NOMO-1 (cell line): ENCODE measurements at regions not wholly inside any gene's neighbourhood (a gene's known extent, or its start where the extent isn't known, plus 50 kb on each side); places are given as distances from the start of the nearest gene placed in this dataset.

Experiments used
- DNase-seq, 2 experiments: peaks; one replicate each; lab custom pipeline; 2025; ENCODE audit not compliant: unreplicated experiment in 2 of 2; lab: John Stamatoyannopoulos, UW

DNA sequence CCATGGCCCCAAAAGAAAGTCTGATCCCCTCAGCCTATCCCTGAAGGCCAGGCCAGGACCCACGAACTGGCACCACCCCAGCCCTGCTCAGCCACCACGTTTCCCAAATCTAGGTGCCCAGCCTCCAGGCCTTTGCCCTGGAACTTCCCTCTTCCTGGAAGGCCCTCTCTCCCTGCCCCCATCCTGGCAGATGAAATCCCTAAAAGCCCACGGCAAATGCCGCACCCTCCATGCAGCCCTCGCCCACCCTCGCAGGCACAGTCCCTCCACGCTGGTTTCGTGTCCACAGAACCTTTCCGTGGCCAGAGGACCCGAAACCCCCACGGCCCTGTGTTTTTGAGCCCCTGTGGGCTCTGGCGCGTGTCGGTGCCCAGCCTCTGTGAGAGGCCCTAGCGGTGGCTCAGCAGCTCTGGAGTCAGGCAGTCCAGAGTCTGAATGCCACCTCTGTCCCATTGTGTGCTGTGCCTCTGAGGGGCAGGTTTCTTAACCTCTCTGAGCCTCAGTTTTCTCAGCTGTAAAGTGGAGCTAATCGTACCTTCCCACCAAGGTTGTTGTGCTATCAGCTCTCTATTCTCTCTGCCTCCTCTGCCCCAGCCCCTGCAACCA, 138.5 kb upstream of the IQSEC1 start:
- no peak for DNase-seq

DNA sequence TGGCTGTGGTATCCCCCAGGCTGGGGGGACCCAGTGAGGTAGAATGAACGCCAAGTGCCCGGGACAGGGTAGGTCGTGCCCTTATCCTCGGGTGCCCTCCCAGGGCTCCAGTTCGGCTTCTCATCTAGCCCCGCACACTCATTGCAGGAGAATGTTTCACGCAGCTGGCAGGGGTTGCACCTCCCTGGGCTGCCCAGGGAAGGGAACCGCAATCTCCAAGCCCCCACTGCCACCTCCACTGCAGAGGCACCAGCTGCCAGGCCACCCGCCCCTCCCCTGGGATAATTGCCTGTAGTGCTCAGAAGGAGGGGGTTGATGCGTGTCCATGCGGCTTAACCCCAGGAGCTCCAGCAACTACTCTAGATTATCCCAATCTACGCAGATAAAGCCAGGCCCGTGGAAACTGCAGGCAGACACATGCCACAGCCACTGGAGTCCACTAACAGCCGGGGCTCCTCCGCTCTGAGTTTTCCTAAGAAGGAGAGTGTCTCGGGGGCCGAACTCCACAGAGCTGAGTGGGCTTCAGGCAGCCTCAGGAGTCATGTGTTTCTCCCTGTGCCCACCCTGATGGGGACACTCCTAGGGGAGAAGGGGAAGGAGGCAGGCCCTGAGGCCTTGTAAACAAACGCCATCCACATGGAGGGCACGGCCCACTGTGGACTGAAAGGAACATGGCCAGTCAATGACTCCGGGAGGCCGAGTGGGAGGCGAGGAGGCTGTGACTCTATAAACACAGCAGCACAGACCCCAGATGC, 137.2 kb upstream of the IQSEC1 start:
- DNase-seq, result no peak

DNA sequence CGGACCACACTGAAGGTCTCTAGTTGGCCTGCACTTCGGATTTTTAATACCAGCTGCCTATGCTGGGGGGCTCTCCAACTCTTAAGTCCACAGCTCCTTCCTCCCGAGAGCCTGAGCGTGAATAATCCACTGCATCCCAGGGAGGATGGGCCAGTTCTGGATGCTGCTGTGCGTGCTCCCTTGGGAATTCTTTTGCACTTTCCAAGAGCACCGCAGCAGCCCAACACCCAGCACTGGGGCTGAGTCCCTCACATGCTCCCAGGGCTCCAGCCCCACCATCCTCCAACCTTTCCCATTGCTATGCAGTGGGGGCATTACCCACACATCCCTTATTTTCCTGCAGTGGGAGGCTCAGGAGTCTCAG, 136.4 kb upstream of the IQSEC1 start:
- DNase-seq, result no peak

DNA sequence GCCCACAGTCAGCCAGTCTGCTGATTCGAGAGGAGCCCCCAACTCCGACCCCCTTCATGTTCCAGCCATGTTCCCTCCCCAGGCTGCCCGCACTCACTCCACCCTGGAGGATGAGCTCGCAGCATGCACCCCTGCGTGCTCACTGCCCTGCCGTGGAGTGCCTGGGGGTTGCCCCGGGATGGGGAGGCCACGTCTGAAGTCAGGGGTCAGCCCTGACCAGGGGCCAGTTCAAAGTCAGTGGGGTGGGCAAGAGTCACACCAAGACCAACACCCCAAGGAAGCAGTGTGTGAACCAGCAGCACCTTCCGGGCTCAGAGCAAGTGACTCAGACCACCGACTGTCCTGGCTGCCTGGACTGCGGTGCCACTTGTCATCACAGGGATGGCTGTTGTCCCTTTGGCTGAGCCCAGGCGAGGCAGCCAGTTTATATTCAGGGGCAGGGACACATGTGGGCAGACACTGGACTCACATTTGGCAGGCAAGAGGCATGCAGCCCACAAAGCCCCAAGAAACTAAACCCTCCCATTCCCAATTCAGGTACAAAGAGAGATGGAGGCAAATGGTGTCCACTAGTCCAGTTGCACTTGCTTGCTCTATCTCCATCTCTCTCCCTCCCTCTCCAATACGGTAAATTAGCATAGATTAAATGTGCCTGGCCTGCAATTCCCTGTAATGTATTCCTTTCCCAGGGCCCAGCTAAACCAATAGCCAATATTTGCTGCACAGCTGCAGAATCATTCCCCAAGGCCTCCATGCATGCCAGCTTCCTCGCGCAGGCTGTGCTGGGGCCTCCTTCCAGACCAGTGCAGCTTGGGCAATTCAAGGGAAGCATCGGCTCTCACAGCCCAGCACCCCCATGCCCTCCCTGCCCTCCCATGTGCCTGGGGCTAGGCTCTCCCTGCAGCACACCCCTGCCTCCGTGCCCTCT, 135.7 kb upstream of the IQSEC1 start:
- no peak for DNase-seq

DNA sequence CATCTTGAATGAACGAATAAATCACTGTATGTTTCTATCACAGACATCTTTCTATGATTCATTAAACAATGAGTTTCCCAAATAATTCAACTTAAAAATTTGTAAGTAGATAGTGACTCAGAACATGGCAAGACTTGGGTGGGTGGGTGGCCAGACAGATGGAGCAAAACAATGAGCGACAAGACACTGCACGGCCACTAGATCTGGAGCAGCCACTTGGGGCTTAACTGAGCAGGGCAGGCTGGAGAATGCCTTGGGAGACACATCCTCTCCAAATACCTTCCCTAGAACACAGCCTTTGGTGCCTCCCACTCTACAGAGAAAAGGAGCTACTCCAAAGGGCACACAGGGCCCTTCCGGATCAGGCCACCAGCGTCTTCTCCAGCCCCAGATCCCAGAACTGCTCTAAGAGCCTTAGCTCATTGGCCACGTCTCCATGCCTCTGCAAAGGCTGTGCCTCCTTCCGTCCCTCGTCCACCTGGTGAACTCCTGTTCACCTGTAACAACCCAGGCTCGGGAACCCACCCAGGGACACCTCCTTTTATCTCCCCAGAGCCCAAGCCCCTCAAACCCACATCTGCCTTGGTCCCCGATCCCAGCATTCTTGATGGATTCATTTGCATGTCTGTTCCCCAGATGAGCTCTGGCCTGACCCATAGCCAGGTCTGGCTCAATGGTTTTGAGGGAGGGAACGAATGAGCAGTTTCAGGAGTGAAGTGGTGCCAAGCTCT, 134.9 kb upstream of the IQSEC1 start:
- no peak for DNase-seq

DNA sequence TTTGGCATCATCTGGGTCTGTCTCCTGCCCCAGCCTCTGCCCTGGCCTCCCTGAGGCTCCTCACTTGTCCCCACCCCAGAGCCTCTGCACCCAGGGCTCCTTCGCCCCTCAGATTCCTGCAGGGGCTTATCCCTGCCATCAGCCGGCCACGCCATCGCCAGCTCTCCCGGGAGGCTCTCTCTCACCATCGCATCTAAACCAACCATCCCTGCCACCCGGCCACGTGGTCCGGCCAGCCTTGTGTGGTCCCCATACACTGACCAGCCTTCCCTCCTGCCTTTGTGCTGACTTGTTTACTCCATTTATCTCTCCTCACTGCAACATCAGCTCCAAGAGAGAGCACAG, 134.3 kb upstream of the IQSEC1 start:
- no peak for DNase-seq

DNA sequence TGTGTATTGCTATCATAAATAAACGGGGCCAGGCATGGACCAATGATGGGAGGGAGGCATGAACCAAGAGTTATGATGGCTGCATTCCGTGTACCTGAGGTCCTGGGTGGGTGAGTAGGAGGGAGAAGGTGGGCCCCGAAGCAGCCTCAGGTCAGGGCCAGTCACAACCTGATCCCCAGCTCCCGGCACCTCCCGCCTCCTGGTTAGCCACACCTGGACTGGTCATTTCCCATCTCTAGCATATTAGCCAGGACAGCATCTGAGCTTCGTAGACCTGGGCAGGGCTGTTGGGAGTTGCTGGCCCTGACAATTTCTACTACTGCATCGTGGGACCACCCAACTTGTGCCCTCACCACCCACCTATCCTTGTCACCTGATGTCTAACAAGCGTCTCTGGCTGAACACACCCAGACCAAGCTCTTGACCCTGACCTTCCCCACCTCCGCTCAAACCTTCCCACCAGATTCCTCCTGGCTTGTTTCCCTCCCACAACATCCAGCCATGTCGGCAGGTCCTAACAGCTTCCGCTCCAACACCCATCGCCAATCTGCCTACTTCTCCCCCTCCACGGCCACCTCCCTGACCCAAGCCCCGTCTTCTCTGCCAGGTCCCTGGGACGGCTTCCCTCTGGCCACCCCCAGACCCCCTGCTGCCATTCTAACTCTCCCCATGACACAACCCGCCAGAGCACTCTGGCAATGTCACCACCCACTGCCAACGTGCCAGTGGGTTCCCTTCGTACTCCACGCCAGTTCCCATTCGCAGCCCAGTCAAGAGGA, 133.8 kb upstream of the IQSEC1 start:
- DNase-seq, result no peak

DNA sequence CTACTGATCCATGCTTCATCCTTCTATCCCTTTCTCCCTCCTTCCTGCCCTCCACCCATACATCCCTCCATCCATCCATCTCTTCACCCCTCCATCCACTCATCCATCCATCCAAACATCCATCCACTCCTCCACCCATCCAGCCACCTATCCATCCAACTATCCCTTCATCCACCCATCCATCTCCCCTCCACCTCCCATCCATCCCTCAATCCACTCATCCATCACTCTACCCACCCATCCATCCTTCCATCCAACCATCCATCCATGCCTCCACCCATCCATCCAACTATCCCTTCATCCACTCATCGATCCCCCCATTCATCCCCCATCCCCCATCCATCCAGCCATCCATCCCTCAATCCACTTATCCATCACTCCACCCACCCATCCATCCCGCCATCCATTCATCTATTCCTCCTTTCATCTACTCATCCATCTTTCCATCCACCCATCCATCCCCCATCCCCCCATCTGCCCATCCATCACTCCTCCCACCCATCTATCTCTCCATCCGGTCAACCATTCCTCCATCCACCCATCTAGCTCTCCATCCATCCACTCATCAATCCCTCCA, 132.4 kb upstream of the IQSEC1 start:
- DNase-seq, result no peak

DNA sequence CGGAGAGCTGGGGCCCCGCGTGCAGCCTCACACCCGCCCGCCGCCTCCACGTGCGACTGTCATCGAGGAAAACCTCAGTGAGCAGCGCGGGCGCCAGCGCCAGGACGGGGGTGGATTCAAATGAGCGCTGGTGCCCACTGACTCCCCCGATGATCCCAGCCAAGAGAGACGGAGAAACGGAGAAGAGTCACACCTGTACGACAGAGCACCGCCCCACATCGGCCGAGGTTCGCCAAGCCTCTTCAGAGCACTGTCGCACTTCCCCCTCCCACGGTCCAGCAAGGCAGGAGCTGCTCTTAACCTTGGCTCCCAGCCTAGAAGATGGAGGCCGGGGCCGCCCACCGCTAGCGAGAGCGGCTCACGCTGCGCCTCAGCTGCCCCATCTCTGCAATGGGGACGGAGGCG, 130.9 kb upstream of the IQSEC1 start:
- no peak for DNase-seq

DNA sequence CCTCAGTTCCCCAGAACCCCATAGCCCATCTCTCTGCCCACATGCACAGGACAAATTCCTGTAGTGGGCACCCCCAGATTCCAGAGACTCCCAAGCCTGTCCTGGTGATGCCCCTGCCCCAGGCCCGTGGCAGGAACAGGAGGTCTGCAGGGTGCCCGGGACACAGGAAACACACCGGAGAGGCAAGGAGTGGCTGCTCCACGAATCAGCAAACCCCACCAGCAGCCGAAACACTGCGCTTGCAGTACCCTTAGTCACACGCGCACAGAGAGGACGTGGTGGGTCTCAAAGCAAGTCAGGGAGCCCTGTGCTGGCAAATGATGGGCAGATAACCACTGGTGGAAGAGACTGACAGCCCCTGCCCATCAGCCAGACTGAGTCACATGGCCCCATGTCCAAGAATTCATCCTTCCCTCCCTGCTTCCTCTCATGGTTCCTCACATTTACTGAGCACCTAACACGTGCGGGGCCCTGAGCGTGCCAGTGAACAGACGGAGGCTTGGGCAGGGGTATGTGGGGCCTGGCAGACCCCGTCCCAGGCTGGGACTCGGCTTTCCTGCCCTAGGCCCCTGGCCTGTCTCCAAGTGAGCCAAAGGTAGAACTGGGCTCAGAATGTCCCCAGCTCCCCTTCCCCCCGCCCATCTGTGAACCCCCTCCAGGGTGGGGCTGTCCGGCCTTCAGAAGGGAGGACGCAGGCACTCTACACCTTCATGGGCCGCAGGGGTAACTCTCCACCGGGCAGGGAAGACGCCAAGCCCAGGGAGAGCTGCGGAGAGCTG, 130.4 kb upstream of the IQSEC1 start:
- no peak for DNase-seq

DNA sequence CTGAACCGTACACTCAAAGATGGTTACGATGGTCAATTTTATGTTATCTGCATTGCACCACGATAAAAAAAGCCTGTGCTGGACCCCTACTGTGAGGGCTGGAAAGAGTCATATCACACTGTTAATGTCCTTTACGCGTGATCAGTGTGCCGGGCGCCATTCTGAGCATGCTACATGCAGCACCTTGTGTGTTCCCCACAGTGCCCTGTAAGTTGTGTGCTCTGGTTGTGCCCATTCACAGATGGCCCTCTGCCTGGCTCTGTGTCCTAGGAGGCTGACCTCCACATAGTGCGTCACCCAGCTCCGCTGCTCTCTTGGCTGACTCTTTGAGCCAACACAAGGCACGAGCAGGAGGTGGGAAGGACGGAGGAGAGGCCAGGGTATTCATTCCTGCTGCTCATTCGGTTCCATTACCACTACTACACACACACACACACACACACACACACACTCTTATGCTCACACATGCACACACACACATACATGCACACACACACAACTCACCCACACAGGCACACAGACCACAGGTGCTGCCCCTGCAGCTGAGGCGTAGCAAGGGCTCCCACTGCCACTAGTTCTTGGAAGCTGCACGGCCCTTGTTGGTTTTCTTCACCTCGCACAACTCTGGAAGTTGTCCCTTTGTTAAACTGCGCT, 129.6 kb upstream of the IQSEC1 start:
- DNase-seq, result no peak

DNA sequence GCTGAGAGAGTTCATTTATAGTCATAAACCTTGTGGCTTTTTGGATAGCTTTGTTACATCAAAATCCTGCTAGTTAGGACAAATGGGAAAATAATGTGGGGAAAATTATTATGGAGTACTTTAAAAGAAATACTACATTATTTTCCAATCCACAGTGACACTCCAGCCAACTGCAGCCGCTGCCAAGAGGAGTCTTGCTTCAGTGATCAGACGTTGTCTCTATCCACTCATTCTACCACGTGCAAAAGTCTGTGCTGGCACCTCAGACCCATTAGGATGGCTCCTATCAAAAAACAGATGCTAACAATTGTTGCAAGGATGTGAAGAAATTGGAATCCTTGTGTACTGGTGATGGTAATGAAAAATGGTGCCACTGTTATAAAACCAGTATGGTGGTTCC, 128.6 kb upstream of the IQSEC1 start:
- no peak for DNase-seq

DNA sequence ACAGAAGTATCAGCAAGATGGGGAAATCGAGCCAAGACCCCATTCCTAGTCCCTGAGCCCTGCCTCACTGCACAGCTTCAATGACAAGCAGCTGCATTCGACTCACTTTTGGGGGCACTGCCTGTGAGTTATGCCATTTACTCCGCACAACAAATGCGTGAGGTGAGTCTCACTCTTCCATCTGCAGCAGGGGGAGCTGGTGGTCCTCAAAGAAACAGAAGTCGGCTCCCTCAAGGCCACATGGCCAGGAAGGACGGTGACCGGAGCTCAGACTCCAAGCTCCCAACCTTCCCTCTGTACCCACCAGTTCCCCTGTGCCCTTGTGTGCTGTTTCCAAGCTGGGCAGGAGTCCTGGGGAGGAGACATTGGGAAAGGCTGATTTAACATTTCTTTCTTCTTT, 127.7 kb upstream of the IQSEC1 start:
- peak in 1 of 2 experiments; percentile 17 for DNase-seq

DNA sequence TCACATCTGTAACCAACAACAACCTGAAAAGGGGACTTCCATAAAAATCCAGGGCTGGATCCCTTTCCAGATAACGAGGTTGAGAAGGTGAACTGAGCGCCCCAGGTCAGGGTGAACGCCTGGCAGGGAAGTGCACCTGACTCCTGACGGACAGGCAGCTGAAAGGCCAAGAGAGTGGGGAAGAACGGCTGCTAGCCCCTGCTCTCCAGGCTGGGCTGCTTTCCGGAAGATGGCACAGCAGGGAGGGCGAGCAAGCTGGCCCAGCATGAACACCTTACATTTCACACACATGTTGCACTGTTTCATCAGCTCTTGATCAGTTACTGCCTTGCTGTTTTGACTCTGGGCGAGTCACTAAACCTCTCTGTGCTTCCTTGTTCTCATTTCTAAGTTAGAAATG, 127.2 kb upstream of the IQSEC1 start:
- no peak for DNase-seq

DNA sequence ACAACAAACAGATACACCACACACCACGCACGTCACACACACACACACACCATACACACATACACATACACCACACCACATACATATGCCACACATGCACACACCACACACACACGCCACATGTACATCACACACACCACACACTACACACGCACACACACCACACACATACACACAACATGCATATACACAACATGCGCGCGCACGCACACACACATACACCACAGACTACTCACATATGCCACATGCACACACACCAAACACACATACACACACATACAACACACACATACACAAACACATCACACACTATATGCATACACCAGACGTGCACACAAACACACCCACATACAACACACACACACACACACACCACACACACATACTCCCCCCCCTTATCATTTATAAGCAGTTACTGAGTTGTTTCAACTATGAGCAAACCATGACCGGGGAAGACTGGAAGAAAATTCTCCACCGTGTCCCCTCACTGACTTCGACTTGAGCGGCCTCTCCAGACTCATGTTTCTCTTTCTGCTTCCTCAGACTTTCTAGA, 126.7 kb upstream of the IQSEC1 start:
- DNase-seq, result no peak

DNA sequence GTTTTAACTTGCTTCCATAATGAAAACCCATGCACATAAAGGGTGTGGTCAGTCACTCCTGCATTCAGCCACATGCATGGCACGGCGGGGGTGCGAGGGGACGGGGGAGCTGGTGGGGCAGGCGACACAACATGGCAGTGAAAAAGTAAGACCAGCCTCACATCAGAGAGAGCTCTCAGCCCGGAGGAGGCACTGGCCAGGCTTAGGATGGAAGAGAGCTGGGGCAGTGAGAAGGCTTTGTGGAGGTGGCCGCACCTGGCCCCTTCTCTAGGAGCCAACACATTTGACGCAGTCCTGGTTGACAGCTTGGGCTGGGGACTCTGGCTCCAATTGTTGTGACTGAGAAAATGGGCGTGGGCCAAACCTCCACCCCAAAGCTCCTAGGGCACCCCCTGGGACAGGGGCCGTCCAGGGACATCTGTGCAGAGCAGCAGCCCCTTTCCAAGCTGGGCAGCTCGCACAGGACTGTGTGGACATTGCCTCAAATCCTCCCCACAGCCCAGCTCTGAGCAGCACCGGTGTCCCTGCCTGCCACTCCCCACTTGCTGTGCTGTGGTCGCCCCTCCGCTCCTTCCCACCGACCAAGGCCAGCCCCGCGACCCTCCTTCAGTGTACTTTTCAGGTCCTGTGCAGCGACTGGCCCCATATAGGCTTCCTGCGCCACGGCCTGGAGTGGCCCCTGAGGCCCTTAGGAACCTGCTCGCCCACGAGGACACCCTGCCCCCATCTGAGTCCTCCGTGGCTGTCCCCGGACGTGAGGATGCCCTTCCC, 126.0 kb upstream of the IQSEC1 start:
- DNase-seq, result no peak

DNA sequence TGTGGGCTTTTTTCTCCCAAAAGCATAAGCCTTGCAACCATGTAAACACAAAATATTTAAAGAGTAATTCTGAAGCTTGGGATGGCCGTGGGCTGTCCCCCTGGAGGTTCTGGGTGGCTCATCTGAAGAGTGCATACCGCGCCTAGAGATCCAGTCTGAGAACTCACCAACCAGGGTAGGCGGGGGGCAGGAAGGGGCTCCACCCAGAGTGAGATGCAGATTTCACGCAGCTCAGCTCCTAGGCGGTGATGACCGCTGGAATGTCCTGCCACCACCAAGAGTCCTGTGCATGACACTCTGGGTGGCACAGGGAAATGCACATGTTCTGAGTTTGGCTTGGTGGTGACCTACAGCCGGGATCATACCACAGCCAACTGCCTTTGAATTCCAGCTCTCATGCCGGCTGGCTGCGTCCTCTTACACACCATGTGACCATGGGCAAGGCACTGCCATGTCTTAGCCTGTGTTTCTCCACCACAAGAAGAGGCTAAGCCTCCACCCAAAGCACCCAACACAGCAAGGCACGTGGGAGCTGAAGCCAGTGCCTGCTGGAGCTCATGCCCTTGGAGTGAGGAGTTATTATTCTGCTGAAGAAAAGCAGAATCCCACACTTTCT, 125.1 kb upstream of the IQSEC1 start:
- no peak for DNase-seq
